Uterus (tissue), 2 donors: ENCODE measurements at regions not wholly inside any gene's neighbourhood (a gene's known extent, or its start where the extent isn't known, plus 50 kb on each side); places are given as distances from the start of the nearest gene placed in this dataset.

ENCODE experiments used
- CTCF ChIP-seq, 4 experiments: fragments of 200-600 bp in 2 of 4; fragments of 450-650 bp in 2 of 4; sonication (generic) in 2 of 4; IDR thresholded peaks; one replicate each; pipeline ENCODE4 v1.5.1; 2016 to 2019; ENCODE audit warnings: antibody characterized with exemption in 4 of 4, mild to moderate bottlenecking in 2 of 4, moderate library complexity in 1 of 4
- POLR2A ChIP-seq, 2 donors: fragments of 450-650 bp; IDR thresholded peaks; one replicate each; pipeline ENCODE4 v1.6.1; 2016; ENCODE audit warnings: antibody characterized with exemption in 2 of 2, mild to moderate bottlenecking in 1 of 2, moderate library complexity in 1 of 2

GRCh38 chr6:110534731-110535492, 58.5 kb upstream of the SLC22A16 start:
- TF ChIP-seq CTCF (IDR thresholded peaks at IDR 0.05) (no peak), POLR2A (IDR thresholded peaks at IDR 0.05) (no peak)
